Astrocyte (in vitro differentiated cells and primary cell): ENCODE measurements at regions not wholly inside any gene's neighbourhood (a gene's known extent, or its start where the extent isn't known, plus 50 kb on each side); places are given as distances from the start of the nearest gene placed in this dataset.

ENCODE experiments used
- DNase-seq: peaks from one replicate; pipeline ENCODE4 v3.0.0-alpha.2; 2010; ENCODE audit warnings: low read depth
- FAIRE-seq: peaks from 2 replicates; lab custom pipeline; 2011; peaks lifted over from hg19 to GRCh38; lab: Jason Lieb, UNC
- H2AFZ ChIP-seq: 2 replicates; pipeline ENCODE4 v1.6.0; 2012; ENCODE audit warnings: low read depth, low read length, inconsistent platforms
- H3K27ac ChIP-seq: 2 replicates; pipeline ENCODE4 v1.5.1; 2011; ENCODE audit warnings: low read depth, low read length, inconsistent platforms
- H3K27me3 ChIP-seq: 2 replicates; pipeline ENCODE4 v1.6.0; 2011; ENCODE audit warnings: low read length, inconsistent platforms; ENCODE audit not compliant: insufficient read depth
- H3K36me3 ChIP-seq: 2 replicates; pipeline ENCODE4 v1.5.1; 2011; ENCODE audit warnings: low read length, inconsistent platforms; ENCODE audit not compliant: insufficient read depth
- H3K4me1 ChIP-seq: 2 replicates; pipeline ENCODE4 v1.5.1; 2011; ENCODE audit warnings: low read length, inconsistent platforms; ENCODE audit not compliant: insufficient read depth
- H3K4me2 ChIP-seq: 2 replicates; pipeline ENCODE4 v1.6.0; 2012; ENCODE audit warnings: low read length, inconsistent platforms
- H3K4me3 ChIP-seq: 2 replicates; pipeline ENCODE4 v1.5.1; 2011; ENCODE audit warnings: low read depth, mild to moderate bottlenecking, low read length, inconsistent platforms; ENCODE audit not compliant: insufficient read depth
- H3K79me2 ChIP-seq: 2 replicates; pipeline ENCODE4 v1.6.0; 2012; ENCODE audit warnings: mild to moderate bottlenecking, low read length, inconsistent platforms; ENCODE audit not compliant: insufficient read depth
- H3K9ac ChIP-seq: 2 replicates; pipeline ENCODE4 v1.6.0; 2012; ENCODE audit warnings: mild to moderate bottlenecking, low read length, inconsistent platforms
- H3K9me3 ChIP-seq: 2 replicates; pipeline ENCODE4 v1.5.1; 2012; ENCODE audit warnings: low read depth, mild to moderate bottlenecking, low read length, inconsistent platforms; ENCODE audit not compliant: insufficient read depth
- H4K20me1 ChIP-seq: 2 replicates; pipeline ENCODE4 v1.6.0; 2012; ENCODE audit warnings: low read length, inconsistent platforms; ENCODE audit not compliant: insufficient read depth
- H3K27ac Mint-ChIP-seq: one replicate; pipeline ENCODE4 v1.8.0; 2021; ENCODE audit warnings: mild to moderate bottlenecking, mixed read lengths; ENCODE audit not compliant: unreplicated experiment
- H3K27me3 Mint-ChIP-seq: one replicate; pipeline ENCODE4 v1.8.0; 2021; ENCODE audit warnings: low read depth, mixed read lengths; ENCODE audit not compliant: unreplicated experiment
- H3K36me3 Mint-ChIP-seq: one replicate; pipeline ENCODE4 v1.8.0; 2021; ENCODE audit warnings: low read depth, mixed read lengths; ENCODE audit not compliant: unreplicated experiment
- H3K4me1 Mint-ChIP-seq: one replicate; pipeline ENCODE4 v1.8.0; 2021; ENCODE audit warnings: low read depth, mixed read lengths; ENCODE audit not compliant: unreplicated experiment
- H3K4me3 Mint-ChIP-seq: one replicate; pipeline ENCODE4 v1.8.0; 2021; ENCODE audit warnings: mild to moderate bottlenecking, moderate library complexity, mixed read lengths; ENCODE audit not compliant: unreplicated experiment
- H3K9me3 Mint-ChIP-seq: one replicate; pipeline ENCODE4 v1.8.0; 2021; ENCODE audit warnings: mild to moderate bottlenecking, mixed read lengths; ENCODE audit not compliant: unreplicated experiment
- CTCF ChIP-seq: IDR thresholded peaks from 2 replicates; pipeline ENCODE4 v1.5.1; 2011; ENCODE audit warnings: low read depth, mild to moderate bottlenecking, inconsistent platforms, low read length, moderate library complexity; ENCODE audit not compliant: insufficient read depth
- EZH2 ChIP-seq: IDR thresholded peaks from 2 replicates; pipeline ENCODE4 v1.6.1; 2012; ENCODE audit warnings: mild to moderate bottlenecking, low read length, inconsistent platforms; ENCODE audit not compliant: insufficient read depth

- no peaks in the 10 kb centered on the region for H3K9me3 ChIP-seq
- H3K27ac ChIP-seq: no peak overlapping the region
- Mint-ChIP-seq H3K4me1 (peaks cover 10% of the 10 kb centered on the region), H3K27me3 (no peaks in the 10 kb centered on the region), H3K9me3 (peaks cover 3% of the 10 kb centered on the region), H3K27ac (no peak overlapping the region), H3K4me3 (no peak overlapping the region), H3K36me3 (no peaks in the 10 kb centered on the region)
- no peaks in the 10 kb centered on the region for H3K4me1 ChIP-seq
- no peaks in the 10 kb centered on the region for H3K79me2 ChIP-seq
- no peaks in the 10 kb centered on the region for H4K20me1 ChIP-seq
- FAIRE-seq: no peak
- no peak overlapping the region for H2AFZ ChIP-seq
- H3K4me3 ChIP-seq: no peak overlapping the region
- H3K9ac ChIP-seq: no peak overlapping the region
- no peak overlapping the region for H3K4me2 ChIP-seq
- H3K27me3 ChIP-seq: no peaks in the 10 kb centered on the region
- DNase-seq: no peak
- H3K36me3 ChIP-seq: no peaks in the 10 kb centered on the region
- TF ChIP-seq CTCF: no peak
- TF ChIP-seq EZH2: no peak
Observed at GRCh38 chr3:110909839-110910238, 161.8 kb upstream of the NECTIN3 start.

- Histone ChIP-seq H3K79me2 (no peaks in the 10 kb centered on the region), H3K27ac (no peak overlapping the region), H3K9ac (no peak overlapping the region), H3K27me3 (no peaks in the 10 kb centered on the region), H3K36me3 (no peaks in the 10 kb centered on the region), H2AFZ (no peak overlapping the region), H4K20me1 (no peaks in the 10 kb centered on the region), H3K4me2 (no peak overlapping the region), H3K4me1 (no peaks in the 10 kb centered on the region), H3K4me3 (no peak overlapping the region), H3K9me3 (no peaks in the 10 kb centered on the region)
- H3K27me3 Mint-ChIP-seq: no peaks in the 10 kb centered on the region
- H3K4me1 Mint-ChIP-seq: peaks cover 10% of the 10 kb centered on the region
- DNase-seq (no peak), FAIRE-seq (no peak)
- H3K4me3 Mint-ChIP-seq: no peak overlapping the region
- H3K36me3 Mint-ChIP-seq: no peaks in the 10 kb centered on the region
- H3K27ac Mint-ChIP-seq: no peak overlapping the region
- no peak for TF ChIP-seq EZH2
- no peak for TF ChIP-seq CTCF
- H3K9me3 Mint-ChIP-seq: peaks cover 3% of the 10 kb centered on the region
Observed at GRCh38 chr3:110910346-110910955, 161.2 kb upstream of the NECTIN3 start.

GRCh38 chr3:110918963-110919362 lies 152.7 kb upstream of the NECTIN3 start:
- H3K36me3 ChIP-seq: no peaks in the 10 kb centered on the region
- no peaks in the 10 kb centered on the region for H3K4me1 ChIP-seq
- H3K9me3 ChIP-seq: no peaks in the 10 kb centered on the region
- Mint-ChIP-seq H3K27ac (no peak overlapping the region), H3K36me3 (no peaks in the 10 kb centered on the region), H3K27me3 (no peaks in the 10 kb centered on the region), H3K4me1 (no peaks in the 10 kb centered on the region), H3K9me3 (peaks cover 3% of the 10 kb centered on the region), H3K4me3 (no peak overlapping the region)
- no peaks in the 10 kb centered on the region for H3K27me3 ChIP-seq
- H3K79me2 ChIP-seq: no peaks in the 10 kb centered on the region
- H3K4me3 ChIP-seq: no peak overlapping the region
- H2AFZ ChIP-seq: no peak overlapping the region
- H3K9ac ChIP-seq: no peak overlapping the region
- TF ChIP-seq EZH2 (no peak), CTCF (no peak)
- no peak overlapping the region for H3K4me2 ChIP-seq
- DNase-seq (no peak), FAIRE-seq (no peak)
- H3K27ac ChIP-seq: no peak overlapping the region
- no peaks in the 10 kb centered on the region for H4K20me1 ChIP-seq
